NAMALWA (cell line): ENCODE measurements at regions not wholly inside any gene's neighbourhood (a gene's known extent, or its start where the extent isn't known, plus 50 kb on each side); places are given as distances from the start of the nearest gene placed in this dataset.

Experiments used
- DNase-seq: peaks from one replicate; pipeline ENCODE4 v3.0.0-alpha.2; 2015; ENCODE audit warnings: low spot score

DNA sequence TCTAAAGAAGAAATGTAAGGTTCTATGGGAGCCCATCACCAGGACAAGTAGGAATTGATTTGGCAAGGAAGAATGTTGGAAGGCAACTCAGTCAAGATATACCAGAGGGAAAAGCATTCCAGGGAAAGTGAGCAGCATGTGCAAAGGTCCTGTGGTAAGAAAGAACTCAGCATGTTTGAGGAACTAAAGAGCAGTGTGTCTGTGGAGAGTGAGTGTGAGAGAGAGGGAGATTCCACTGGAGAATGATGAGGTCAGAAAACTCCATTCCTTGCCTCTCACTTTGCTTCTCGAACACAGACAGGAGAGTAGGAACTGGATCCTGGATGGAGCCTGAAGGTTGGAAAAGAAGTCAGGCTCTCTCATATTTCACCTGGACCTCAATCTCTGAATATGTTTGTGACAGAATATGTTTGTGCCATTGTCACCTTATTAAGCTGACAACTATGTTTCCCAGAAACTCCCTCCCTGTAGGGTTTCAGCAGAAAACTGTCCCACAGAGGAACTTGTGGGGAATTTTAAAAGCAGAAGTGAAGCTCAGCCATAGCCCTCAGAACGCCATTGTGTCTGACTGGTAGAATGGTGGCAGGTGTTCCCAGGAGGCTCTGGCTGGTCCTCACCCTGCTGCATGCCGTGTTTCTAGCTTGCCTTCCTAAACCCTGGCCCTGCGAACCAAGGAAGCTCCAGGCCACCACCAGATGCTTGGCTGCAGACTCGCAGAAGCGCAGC, 382.4 kb upstream of the XYLT1 start:
- DNase-seq, result no peak

DNA sequence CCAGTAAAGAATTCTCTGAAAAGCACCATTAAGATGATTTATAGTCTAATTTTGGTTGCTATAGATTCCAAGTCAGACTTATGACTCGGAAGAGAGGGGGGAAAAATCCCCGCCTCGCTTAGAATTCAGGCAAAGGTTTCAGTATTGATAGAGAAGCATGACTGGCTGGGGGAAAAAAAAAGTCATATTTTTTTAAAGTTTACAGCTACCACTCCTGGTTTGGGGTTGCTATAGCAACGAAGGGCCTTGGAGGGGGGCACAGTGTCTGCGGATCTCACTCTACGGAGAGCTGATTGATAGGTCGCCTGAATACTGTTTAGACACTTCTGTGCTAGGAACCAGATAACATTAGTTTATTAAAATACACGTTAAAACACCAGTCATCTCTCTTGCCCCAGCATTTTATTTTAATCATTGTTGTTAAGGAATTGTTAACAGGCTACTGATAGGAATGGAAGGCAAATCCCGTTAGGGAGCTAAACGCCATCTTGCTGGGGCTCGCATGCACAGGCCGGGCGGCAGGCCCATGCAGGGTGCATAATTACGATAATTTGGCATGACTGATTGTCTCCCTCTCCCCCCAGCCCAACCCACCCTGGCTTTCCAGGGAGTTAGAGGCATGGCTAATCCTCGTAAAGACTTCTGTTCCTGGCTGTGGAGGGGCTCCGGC, 380.0 kb upstream of the XYLT1 start:
- DNase-seq, result no peak

DNA sequence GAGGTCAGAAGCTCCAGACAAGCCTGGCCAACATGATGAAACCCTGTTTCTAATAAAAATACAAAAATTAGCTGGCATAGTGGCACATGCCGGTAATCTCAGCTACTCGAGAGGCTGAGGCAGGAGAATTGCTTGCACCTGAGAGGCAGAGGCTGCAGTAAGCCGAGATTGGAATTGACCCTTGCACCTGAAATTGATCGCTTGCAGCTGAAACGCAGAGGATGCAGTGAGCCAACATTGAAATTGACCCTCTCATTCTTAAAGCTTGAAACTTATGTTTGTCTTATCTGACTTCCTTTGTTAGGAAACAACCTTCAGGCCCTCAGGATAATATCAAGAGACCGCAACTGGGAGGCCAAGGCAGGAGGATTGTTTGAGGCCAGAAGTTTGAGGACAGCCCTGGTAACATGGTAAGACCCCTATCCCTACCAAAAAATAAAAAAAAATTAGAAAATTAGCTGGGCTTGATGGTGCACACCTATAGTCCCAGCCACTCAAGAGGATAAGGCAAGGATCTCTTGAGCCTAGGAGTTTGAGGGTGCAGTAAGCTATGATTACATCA, 376.6 kb upstream of the XYLT1 start:
- no peak for DNase-seq

- DNase-seq, result no peak
These were observed 375.3 kb upstream of the XYLT1 start for GRCh38 chr16:17846030-17846429.

- no peak for DNase-seq
These were observed 374.3 kb upstream of the XYLT1 start for GRCh38 chr16:17845031-17845430.

- DNase-seq, result no peak
These were observed 373.1 kb upstream of the XYLT1 start for GRCh38 chr16:17843905-17844304.

- DNase-seq, result no peak
These were observed 369.1 kb upstream of the XYLT1 start for GRCh38 chr16:17839907-17840306.

DNA sequence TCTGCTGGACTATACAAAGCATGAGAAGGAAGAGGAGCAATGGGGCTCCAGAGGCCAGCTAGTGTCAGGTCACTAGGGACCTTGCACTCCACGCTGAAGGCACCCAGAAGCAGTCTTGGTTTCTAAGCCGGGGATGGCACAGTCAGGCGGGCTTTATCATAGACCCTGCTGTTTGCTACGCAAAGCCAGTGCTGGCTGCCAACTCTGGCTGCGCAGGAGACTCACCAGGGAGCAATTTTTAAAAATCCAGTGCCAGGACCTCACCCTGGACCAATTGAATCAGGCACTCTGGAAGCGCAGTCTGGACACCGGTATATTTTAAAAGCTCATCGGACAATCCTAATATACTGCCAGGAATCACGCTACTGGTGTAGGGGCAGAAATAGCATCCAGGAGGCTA, 368.5 kb upstream of the XYLT1 start:
- DNase-seq, result no peak

DNA sequence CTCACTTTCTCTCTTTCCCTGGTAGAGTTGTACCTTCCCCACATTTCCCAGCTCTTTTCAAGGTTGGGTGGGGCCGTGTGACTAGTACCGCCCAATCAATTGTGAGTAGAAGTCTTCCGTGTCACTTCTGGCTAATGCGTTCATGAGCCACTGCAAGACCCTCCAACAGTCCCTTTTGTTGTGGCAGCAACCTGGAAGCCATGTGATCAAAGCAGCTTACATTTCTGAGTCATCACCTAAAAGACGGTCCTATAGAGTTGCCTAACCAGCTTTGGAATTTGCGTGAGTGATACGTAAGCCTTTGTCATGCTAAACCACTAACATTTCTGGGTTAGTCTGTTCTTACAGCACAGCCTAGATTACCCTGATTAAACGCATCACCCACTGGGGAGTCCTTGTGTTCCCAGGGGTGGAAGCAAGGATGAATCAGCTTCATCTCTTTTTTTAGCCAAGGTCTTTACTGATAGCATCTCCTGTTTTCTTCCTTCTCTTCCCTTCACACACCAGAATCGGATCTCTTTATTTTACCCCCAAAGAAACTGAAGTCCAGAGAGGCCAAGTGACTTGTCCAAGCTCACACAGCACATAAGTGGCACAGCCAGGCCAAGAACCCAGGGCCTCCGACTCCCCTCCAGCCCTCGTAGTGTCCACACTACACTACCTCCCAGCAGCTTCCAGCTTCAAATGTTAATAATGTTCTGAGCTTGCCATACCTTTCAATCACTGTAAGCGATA, 366.3 kb upstream of the XYLT1 start:
- no peak for DNase-seq

DNA sequence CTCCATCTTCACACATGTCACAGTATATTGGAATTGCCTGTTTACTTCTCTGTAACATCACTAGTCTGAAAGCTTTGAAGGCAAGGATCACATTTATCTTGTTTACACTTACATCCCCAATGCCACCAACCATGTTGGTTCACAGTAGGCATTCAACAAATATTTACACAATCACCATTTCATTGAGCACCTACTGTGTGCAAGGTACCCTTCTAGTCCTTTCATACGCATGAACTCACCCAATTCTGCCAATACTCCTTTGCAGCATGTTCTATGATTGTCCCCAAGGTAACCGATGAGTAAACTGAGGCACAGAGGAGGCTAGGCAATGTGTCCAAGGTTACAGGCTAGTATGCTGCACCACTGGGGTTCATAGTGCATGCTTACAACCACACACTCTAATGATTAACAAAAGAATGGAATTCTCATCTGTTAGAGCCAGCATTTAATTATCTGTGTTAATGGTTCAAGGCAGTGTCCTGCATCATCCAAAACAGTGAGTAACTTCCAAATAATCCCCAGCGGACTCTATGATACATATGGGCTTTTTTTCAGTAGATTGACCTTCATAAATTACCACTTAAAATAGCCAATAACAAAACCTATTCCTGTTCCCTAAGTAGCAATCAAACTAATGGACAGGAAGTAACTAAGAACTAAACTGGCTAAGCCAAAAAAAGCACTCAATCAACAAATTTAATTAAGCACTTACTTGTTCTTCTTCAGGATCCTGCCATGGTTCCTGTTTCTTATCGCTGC, 364.5 kb upstream of the XYLT1 start:
- DNase-seq, result no peak

DNA sequence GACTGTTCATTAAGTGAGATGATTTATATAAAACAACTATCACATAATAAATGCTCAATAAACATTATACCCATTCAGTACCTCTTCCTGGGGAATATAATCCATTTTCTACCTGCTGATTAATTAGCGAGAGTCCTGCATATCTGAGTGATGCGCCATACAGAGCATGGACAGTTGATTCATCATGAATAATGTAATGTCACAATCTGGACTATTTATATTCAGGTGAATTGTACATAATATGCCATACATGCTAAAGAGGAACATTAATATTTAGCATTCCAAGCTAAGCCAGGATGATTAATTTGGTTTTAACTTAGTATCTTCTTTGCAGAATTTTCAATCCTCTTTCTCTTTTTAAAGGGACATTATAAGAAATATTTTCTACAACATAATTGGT, 362.0 kb upstream of the XYLT1 start:
- no peak for DNase-seq

DNA sequence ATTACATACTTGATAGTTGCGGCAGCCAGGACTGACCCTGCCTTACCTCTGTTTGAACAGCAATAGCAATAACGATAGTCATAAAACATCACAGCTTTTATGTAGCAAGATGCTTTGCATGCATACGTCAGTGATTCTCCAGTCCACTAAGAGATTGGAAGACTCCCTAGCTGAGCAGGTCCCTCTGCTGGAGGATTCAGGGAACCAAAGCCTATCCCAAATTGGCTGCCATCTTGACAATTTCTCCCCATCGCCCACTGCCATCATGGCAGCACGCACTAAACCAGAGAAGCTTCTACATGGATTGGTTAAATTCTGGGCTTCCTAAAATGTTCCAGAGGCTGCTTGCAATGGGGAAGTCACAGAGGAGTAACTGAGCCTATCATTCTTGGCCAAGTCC, 360.6 kb upstream of the XYLT1 start:
- DNase-seq, result no peak

- DNase-seq, result no peak
These were observed 359.9 kb upstream of the XYLT1 start for GRCh38 chr16:17830651-17831050.

DNA sequence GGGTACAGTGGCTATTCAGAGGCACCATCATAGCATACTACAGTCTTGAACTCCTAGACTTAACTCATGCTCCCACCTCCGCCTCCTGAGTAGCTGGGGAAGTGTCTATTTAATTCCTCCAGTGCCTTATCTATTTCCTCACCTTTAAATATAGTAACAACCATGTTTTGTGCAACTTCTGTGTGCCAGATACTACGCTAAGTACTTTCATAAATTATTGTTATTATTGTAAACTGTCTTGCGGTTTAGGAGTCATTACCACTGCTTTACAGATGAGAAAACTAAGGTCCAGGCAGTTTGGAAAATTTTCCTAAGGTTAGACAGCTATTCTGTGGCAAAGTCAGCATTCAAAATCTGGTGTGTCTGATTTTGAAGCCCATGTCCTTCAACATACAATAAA, 359.1 kb upstream of the XYLT1 start:
- no peak for DNase-seq

DNA sequence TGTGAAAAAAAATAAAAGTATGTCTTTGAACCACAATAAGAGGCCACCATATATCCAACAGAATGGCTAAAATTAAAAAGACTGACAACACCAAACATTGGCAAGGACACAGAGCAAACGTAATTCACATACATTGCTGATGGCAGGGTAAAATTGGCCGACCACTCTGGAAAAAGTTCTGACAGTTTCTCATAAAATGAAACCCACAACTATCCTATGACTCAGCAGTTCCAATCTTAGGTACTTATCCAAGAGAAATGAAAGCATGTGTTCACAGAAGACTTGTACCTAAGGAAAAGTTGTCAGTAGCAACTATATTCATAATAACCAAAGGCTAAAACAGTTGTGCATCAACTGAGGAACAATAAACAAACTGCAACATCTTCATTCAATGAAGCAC, 357.3 kb upstream of the XYLT1 start:
- DNase-seq, result no peak

GRCh38 chr16:17827313-17827712, 356.6 kb upstream of the XYLT1 start:
- DNase-seq, result no peak

DNA sequence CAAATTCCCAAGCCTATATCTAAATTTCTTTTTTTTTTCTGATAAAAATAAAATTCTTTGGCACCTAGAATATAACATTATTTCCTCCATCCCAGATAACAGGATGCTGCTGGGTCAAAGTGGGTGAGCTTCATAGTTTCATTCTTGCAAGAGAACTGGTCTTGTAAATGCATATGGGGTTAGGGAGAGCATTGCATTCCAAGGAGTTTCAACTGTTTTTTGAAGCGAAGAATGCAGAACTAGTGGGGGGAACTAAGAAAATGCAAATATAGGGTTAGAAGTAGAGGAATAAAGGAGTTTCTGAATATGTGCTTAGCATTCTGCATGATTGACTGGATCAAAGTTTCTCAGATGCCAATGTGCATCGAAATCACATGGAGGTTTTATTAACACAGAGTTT, 347.2 kb upstream of the XYLT1 start:
- DNase-seq, result no peak

DNA sequence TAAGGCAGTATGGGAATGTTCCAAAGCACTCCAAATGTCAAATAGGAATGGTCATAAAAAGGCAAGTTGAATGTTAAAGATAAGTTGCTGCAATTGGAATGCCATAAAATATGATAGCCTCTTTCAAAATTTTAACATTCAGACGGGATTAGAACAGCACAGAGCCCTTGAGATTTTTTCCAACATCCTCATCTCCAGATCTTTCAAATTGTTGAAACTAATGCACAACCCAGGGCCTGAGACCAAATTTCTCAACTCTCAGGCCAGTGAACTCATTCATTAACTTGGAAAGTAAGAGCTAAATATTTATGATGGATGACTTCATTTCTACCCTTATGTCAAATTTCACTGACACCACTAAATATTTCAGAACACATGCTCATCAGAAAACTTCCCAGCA, 346.5 kb upstream of the XYLT1 start:
- DNase-seq, result no peak

- no peak for DNase-seq
These were observed 342.0 kb upstream of the XYLT1 start for GRCh38 chr16:17812771-17813170.

GRCh38 chr16:17804857-17805256, 334.1 kb upstream of the XYLT1 start:
- DNase-seq, result no peak

DNA sequence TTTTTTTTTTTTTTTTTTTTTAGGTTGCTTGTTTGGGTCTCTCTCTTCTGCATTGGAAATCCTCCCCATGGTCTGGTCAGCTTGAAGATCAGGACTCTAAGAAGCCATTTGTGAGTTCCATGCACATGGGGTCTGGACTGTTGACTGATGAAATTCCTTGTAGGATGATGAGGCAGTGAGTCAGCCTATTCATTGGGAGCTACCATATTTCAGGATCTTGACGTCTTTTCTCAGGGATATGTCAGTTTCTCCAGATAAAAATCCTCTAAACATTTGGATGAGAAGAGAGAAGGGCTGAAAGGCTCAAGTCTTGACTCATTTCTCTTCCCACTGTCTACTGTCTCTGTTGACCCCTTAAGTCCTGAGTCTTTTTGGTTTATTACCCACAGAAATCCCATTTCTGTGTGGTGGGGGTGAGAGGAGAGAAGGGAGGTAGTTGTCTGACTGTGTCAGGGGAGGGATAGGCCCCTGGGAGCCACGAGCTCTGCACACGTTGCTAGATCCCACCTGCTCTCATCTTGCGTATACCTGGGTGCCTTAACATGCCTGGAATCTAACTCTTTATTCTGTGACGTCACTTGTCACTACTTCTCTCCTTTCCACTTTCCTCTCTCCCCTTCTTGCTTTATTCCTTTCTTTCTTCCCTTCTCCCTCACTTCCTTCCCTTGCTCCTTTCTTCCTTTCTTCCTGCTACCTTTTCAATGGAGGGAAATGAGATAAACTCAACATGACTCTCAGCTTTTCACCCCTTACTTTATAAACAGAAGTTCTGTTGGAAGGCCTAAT, 333.1 kb upstream of the XYLT1 start:
- no peak for DNase-seq
